HG03066 (cell line): ENCODE measurements at regions not wholly inside any gene's neighbourhood (a gene's known extent, or its start where the extent isn't known, plus 50 kb on each side); places are given as distances from the start of the nearest gene placed in this dataset.

ENCODE experiments used
- ATAC-seq: cut with Tn5 transposase; IDR thresholded peaks from one replicate; pipeline ENCODE4 v1.9.1; 2021; ENCODE audit warnings: low read depth; ENCODE audit not compliant: unreplicated experiment

GRCh38 chr2:145288650-145289496 lies 769.0 kb upstream of the ZEB2 start:
- no peak for ATAC-seq

GRCh38 chr2:145287736-145288135 lies 767.8 kb upstream of the ZEB2 start:
- no peak for ATAC-seq

- ATAC-seq: no peak
These were observed 766.9 kb upstream of the ZEB2 start for GRCh38 chr2:145286716-145287275.

- no peak for ATAC-seq
These were observed 764.6 kb upstream of the ZEB2 start for GRCh38 chr2:145284551-145284950.

GRCh38 chr2:145283131-145283530 lies 763.2 kb upstream of the ZEB2 start:
- no peak for ATAC-seq

DNA sequence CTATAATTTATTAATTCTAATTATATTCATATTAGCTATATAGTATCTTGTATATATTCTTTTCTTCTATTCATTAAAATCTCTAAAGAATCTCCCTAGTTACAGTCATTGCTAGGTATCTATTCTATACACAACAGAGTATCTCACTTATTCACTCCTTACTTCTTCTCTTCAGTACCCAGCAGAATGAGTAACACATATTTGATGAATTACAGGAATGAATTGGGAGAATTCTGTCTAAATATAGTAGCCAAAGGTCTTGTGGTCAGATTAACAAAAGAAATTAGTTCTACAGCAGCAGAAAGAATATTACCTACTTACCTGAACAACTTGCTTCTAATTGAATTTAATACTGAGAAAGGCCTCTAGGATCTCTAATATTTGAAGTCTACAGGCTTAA lies 758.0 kb upstream of the ZEB2 start:
- no peak for ATAC-seq

GRCh38 chr2:145273840-145274239 lies 753.9 kb upstream of the ZEB2 start:
- no peak for ATAC-seq

- no peak for ATAC-seq
These were observed 749.0 kb upstream of the ZEB2 start for GRCh38 chr2:145268931-145269330.

DNA sequence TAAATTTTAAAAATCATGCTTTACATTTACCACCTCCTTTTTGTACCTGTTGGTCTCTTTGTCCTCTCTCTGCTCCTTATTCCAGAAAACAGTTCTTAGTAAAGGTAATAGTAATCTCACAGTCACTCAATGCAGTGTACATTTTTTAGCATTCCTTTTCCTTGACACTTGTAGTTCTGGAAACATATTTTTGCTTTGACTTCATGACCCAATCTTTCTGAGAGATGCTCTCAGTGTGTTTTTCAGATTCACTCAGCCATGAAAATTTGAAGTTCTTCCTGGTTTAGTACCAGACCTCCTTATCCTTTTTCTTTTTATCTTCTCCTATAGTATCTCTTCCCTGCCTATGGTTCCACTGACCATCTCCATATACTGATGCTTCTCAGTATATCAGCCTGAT lies 747.5 kb upstream of the ZEB2 start:
- ATAC-seq: no peak

GRCh38 chr2:145265244-145265643 lies 745.3 kb upstream of the ZEB2 start:
- no peak for ATAC-seq

- no peak for ATAC-seq
These were observed 740.8 kb upstream of the ZEB2 start for GRCh38 chr2:145260674-145261073.

DNA sequence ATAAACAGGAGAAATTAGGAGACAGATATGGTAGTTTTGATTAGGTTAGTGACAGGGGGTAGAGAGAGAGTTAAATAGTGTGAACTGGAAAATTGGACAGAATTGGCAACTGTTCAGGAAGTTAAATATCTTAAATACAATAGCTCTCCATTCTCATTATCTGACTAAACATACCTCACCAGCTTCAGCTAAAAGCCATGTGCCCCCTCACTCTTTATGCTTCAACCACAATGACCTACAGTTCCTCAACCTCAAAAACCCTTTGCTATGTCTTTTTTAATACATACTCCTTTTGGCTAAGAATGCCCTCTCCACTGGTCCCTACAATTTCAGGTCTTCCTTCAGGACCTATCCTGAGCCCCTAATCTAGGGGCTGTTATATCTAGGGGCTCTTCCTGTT lies 740.2 kb upstream of the ZEB2 start:
- no peak for ATAC-seq

DNA sequence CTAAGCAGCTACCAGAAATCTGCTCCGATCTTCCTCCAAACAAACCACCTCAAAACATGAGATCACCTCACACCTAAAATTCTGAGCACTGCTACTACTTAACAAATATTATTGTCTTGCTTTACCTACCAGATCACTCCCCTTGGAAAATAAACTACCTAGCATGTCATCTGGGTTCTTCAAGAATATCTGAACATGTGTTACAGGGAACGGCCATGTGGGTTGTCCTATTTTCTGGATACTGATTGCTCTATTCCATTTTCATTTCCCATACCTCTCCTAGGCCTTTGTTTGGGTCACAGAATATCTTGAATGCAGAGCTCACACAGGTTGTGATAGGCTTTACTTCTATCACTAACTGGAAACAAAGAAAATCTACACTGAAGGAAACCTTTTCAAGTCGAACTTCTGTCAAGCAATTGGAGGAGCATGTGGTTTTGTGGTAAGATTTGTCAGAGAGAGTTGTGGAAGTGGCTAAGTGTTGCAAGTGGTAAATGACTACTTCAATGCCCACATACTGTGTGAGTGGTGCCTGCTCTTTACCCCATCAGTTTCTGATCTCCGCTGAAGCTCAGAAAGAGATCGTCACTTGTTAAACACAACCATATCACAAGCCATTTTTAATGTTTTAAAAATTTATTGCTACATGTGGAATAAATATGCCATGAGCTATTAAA lies 739.1 kb upstream of the ZEB2 start:
- ATAC-seq: no peak

DNA sequence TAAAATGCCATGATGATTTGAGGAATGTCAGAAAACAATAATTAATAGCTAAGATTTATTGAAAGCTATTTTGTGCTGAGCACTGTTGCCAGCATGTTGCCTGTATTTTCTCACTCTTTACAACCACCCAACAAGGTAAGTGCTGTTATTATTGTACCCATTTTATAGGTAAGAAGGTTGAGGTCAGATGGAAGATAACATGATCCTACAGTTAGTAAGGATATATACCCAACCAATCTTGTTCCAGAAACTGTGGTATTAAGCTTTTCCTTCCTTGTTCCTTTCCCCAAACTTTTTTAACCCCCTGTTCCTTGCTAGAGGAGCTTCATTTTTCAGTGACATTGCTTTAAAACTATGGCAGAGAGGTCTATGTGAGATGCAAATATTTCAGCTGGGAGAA lies 738.0 kb upstream of the ZEB2 start:
- ATAC-seq: no peak

DNA sequence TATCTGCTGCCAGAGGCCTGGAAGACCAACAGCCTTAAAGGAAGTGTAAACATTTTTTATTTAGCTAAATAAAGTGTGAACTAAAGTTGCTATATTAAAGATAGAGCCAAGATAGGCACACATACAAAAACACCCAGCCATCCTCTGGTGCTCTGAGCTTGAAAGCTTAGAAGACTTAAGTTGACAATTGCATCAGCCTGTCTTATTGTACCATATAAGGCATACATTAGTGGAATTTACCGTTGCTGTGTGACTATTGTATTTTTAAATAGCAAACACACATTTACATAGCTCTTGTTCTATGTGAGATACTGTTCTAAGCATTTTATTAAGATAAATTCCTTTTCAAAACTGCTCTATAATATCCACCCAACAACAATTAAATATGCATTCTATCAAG lies 736.6 kb upstream of the ZEB2 start:
- no peak for ATAC-seq

- no peak for ATAC-seq
These were observed 734.4 kb upstream of the ZEB2 start for GRCh38 chr2:145254291-145254690.

DNA sequence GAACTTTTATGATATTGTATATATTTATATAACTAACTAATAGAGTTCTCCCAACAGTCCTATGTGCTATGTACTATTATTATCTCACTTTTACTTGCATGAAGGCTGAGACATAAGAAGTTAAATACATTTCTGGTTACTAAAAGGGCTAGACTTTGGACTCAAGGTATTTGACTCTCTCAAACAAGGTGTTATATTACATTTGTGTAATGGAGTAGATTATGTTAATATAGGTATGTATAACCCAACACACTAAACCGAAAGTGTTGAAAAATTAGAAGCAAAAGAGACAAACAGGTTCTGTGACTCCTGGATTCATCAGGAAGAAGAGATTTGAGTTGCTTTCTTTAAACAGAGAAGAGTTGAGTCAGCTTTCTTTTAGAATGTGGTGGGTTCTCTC lies 733.6 kb upstream of the ZEB2 start:
- no peak for ATAC-seq

DNA sequence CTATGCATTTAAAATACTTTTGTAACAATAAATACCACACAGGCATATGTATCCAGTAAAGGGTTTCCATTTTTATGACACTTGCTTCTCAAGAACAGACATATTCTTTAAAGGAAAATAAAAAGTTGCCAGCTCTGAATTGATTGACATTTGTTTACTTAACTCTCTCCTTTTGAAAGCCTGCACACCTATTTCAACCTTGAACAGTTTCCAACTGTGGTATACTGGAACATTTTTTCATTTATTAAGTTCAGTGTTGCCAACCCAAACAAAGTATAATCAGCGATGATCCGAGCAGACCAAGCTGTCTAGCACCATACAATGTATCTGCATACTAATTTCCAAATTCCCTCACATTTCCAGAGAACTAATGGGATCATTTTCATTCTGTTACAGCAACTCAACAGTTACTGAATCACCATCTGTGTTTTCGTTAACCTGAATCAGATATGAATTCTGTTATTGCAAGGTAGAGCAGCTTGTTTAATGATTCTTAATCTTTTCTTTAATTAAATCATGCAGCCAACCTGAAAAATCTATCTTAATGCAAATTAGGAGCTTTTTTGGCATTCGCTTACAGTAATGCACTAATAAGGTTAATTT lies 725.5 kb upstream of the ZEB2 start:
- ATAC-seq: no peak

GRCh38 chr2:145235312-145235711 lies 715.4 kb upstream of the ZEB2 start:
- ATAC-seq: no peak

- ATAC-seq: no peak
These were observed 710.6 kb upstream of the ZEB2 start for GRCh38 chr2:145230546-145230945.

DNA sequence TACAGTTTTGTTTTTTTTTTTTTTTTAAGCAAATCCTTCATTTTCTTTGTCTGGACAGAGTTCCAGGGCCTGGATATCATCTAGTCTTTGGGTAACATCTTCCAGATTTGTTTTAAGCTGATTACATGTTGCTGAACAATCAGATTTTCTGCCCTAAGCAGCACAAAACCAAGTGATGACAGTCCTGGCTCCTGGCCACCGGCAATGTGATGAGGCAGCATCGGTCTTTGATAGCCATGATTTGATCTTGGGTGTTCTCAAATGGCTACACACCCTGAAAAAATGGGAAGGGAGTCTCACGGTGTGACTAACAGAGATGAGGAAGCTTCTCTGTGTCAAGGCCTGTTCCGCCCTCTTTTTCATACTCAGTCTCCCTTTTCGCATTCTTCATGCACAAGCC lies 708.6 kb upstream of the ZEB2 start:
- ATAC-seq: no peak
